OCI-LY3 (cell line): ENCODE measurements at regions not wholly inside any gene's neighbourhood (a gene's known extent, or its start where the extent isn't known, plus 50 kb on each side); places are given as distances from the start of the nearest gene placed in this dataset.

Source experiments
- CTCF ChIP-seq: fragments of 200-600, 300-600 bp; sonication (generic); IDR thresholded peaks from 2 replicates; pipeline ENCODE4 v1.5.1; 2014; ENCODE audit warnings: antibody characterized with exemption, low read length, low read depth
- EZH2phosphoT487 ChIP-seq: fragments of 200-600 bp; shearing (Covaris generic); IDR thresholded peaks from 2 replicates; pipeline ENCODE4 v1.6.1; 2018; ENCODE audit warnings: antibody characterized with exemption, mixed run types, low read depth

GRCh38 chr1:38579056-38579455 is 280.5 kb downstream of the RRAGC start:
- no peak for TF ChIP-seq CTCF
- TF ChIP-seq EZH2phosphoT487, result no peak
